Transverse colon (tissue), 4 donors: ENCODE measurements at regions not wholly inside any gene's neighbourhood (a gene's known extent, or its start where the extent isn't known, plus 50 kb on each side); places are given as distances from the start of the nearest gene placed in this dataset.

Experiments used
- DNase-seq: peaks from one replicate; pipeline ENCODE4 v3.0.0-alpha.2; 2019
- H3K27ac ChIP-seq, 4 donors: fragments of 200-600 bp; sonication (generic); 2 replicates each; pipeline ENCODE4 v1.5.1; 2016 to 2018; ENCODE audit warnings: inconsistent platforms in 4 of 4
- H3K27me3 ChIP-seq: fragments of 200-600 bp; sonication (generic); 2 replicates; pipeline ENCODE4 v1.5.1; 2017; ENCODE audit warnings: inconsistent platforms
- H3K36me3 ChIP-seq, 4 donors: fragments of 200-600 bp; sonication (generic); 2 replicates each; pipeline ENCODE4 v1.5.1; 2017 to 2019; ENCODE audit warnings: inconsistent platforms in 4 of 4
- H3K4me1 ChIP-seq, 4 donors: fragments of 200-600 bp; sonication (generic); 2 replicates each; pipeline ENCODE4 v1.5.1; 2017 to 2020; ENCODE audit warnings: inconsistent platforms in 4 of 4
- H3K4me3 ChIP-seq, 4 donors: fragments of 200-600 bp; sonication (generic); 1 replicate in 1 of 4; 2 replicates in 3 of 4; pipeline versions ENCODE4 v1.5.1 to v1.6.1; 2017 to 2019; ENCODE audit warnings: inconsistent platforms in 4 of 4
- H3K9me3 ChIP-seq, 2 donors: fragments of 200-600 bp; sonication (generic); 2 replicates each; pipeline ENCODE4 v1.5.1; 2017 to 2019; ENCODE audit warnings: inconsistent platforms in 2 of 2
- CTCF ChIP-seq, 5 experiments: fragments of 200-600 bp in 3 of 5; fragments of 450-650 bp in 2 of 5; sonication (generic) in 3 of 5; IDR thresholded peaks; 1 replicate in 2 of 5; 2 replicates in 3 of 5; pipeline ENCODE4 v1.5.1; 2016 to 2017; ENCODE audit warnings: antibody characterized with exemption in 5 of 5, inconsistent platforms in 3 of 5, mild to moderate bottlenecking in 2 of 5, moderate library complexity in 1 of 5
- EP300 ChIP-seq: sonication (generic); formaldehyde crosslinking; IDR thresholded peaks from one replicate; pipeline ENCODE4 v1.6.1; 2017; ENCODE audit warnings: antibody characterized with exemption, low read depth
- POLR2A ChIP-seq: fragments of 450-650 bp; IDR thresholded peaks from one replicate; pipeline ENCODE4 v1.6.1; 2016; ENCODE audit warnings: antibody characterized with exemption, mild to moderate bottlenecking, moderate library complexity
- POLR2AphosphoS5 ChIP-seq, 3 donors: sonication (generic); formaldehyde crosslinking; IDR thresholded peaks; one replicate each; pipeline ENCODE4 v1.6.1; 2016; ENCODE audit warnings: antibody characterized with exemption in 3 of 3
- WGBS, 2 donors: methylation state at CpG; one replicate each; pipeline ENCODE4 v1.1.5; 2018; ENCODE audit warnings: low coverage in 1 of 2; 5-methylcytosine and 5-hydroxymethylcytosine counted together
- in situ Hi-C, 4 donors: fragments of 200-750 bp; cut with MboI; loops; one replicate each; pipeline versions ENCODE4 v1.15.0 to v1.15.1; 2017; ENCODE audit warnings: low sequenced_read_pairs in 3 of 4, low pct_ligation_motif_present in 1 of 4, low pct_unique_long_range_greater_than_20kb in 1 of 4
- intact Hi-C: fragments of 100-400 bp; cut with DNase I; formaldehyde crosslinking; loops from one replicate; pipeline ENCODE4 v1.15.1; 2023; ENCODE audit warnings: low total_unique reads

GRCh38 chr3:177329854-177330253, 132.6 kb upstream of the TBL1XR1 start:
- TF ChIP-seq CTCF (IDR thresholded peaks at IDR 0.05) = no peak
- TF ChIP-seq EP300 = no peak
- TF ChIP-seq POLR2A = no peak
- TF ChIP-seq POLR2AphosphoS5 (IDR thresholded peaks at IDR 0.05) = no peak
- no peaks in the 10 kb centered on the region for H3K9me3 ChIP-seq
- no peaks in the 10 kb centered on the region for H3K36me3 ChIP-seq
- DNase-seq = no peak
- intact Hi-C loops (no loop called here), in situ Hi-C loops (no loop called here)
- 92 to 100% methylated on average over 3 of the region's 3 CpGs for WGBS, 2 donors
- H3K4me3 ChIP-seq = no peak overlapping the region
- H3K4me1 ChIP-seq = peaks cover 0 to 6% (median 0%) of the 10 kb centered on the region in 4 donors
- no peaks in the 10 kb centered on the region for H3K27me3 ChIP-seq
- H3K27ac ChIP-seq = no peak overlapping the region

- Histone ChIP-seq H3K27ac (no peak overlapping the region), H3K4me1 (peaks cover 0 to 13% (median 7%) of the 10 kb centered on the region in 4 donors), H3K9me3 (no peaks in the 10 kb centered on the region), H3K27me3 (no peaks in the 10 kb centered on the region), H3K36me3 (no peaks in the 10 kb centered on the region), H3K4me3 (no peak overlapping the region)
- 85 to 87% methylated on average over 6 of the region's 6 CpGs for WGBS, 2 donors
- intact Hi-C loops (no loop called here), in situ Hi-C loops (no loop called here)
- TF ChIP-seq POLR2A (no peak), CTCF (IDR thresholded peaks at IDR 0.05) (no peak), POLR2AphosphoS5 (IDR thresholded peaks at IDR 0.05) (no peak)
- DNase-seq = no peak
These were observed 133.5 kb upstream of the TBL1XR1 start for GRCh38 chr3:177330779-177331178.

- Histone ChIP-seq H3K36me3 (no peaks in the 10 kb centered on the region), H3K4me1 (peaks cover 0 to 18% (median 9%) of the 10 kb centered on the region in 4 donors), H3K27me3 (no peaks in the 10 kb centered on the region), H3K27ac (no peak overlapping the region), H3K9me3 (no peaks in the 10 kb centered on the region), H3K4me3 (no peak overlapping the region)
- DNase-seq = no peak
- no peak for TF ChIP-seq CTCF (IDR thresholded peaks at IDR 0.05)
- no peak for TF ChIP-seq POLR2A
- intact Hi-C loops (no loop called here), in situ Hi-C loops (no loop called here)
- 95 to 97% methylated on average over 2 to 3 of the region's 3 CpGs for WGBS, 2 donors
These were observed 134.0 kb upstream of the TBL1XR1 start for GRCh38 chr3:177331203-177331835.

GRCh38 chr3:177332955-177333354, 135.7 kb upstream of the TBL1XR1 start:
- peaks cover 5 to 35% (median 24%) of the 10 kb centered on the region in 4 donors for H3K4me1 ChIP-seq
- intact Hi-C loops (no loop called here), in situ Hi-C loops (no loop called here)
- no peaks in the 10 kb centered on the region for H3K27me3 ChIP-seq
- H3K27ac ChIP-seq = no peak overlapping the region
- no peak for DNase-seq
- H3K4me3 ChIP-seq = no peak overlapping the region
- TF ChIP-seq EP300 (no peak), POLR2AphosphoS5 (IDR thresholded peaks at IDR 0.05) (no peak), POLR2A (no peak), CTCF (IDR thresholded peaks at IDR 0.05) (no peak)
- no peaks in the 10 kb centered on the region for H3K9me3 ChIP-seq
- H3K36me3 ChIP-seq = no peaks in the 10 kb centered on the region
- 84 to 100% methylated on average over 2 of the region's 2 CpGs for WGBS, 2 donors
